Mucosa of descending colon (tissue), 3 donors: ENCODE measurements at regions not wholly inside any gene's neighbourhood (a gene's known extent, or its start where the extent isn't known, plus 50 kb on each side); places are given as distances from the start of the nearest gene placed in this dataset.
"Not testable (repeated sequence)": the region's sequence is repeated elsewhere in the genome, so short reads cannot be mapped to it uniquely, and the experiment has no call there.

ENCODE experiments used
- ATAC-seq: fragments of 200-7000 bp; cut with Tn5 transposase; one replicate; pipeline ENCODE4 v1.9.1; 2020; ENCODE audit warnings: mild to moderate bottlenecking, moderate library complexity
- DNase-seq, 3 donors: peaks; one replicate each; pipeline ENCODE4 v3.0.0-alpha.2; 2020
- H3K36me3 ChIP-seq: fragments of 200-600 bp; one replicate; pipeline ENCODE4 v1.8.0; 2021; ENCODE audit warnings: low read depth, mild to moderate bottlenecking
- H3K4me1 ChIP-seq: fragments of 200-600 bp; one replicate; pipeline ENCODE4 v1.8.0; 2021; ENCODE audit warnings: low read depth, mild to moderate bottlenecking
- H3K4me3 ChIP-seq: fragments of 200-600 bp; one replicate; pipeline ENCODE4 v1.8.0; 2021; ENCODE audit warnings: mild to moderate bottlenecking
- H3K9me3 ChIP-seq: fragments of 200-600 bp; one replicate; pipeline ENCODE4 v1.8.0; 2021; ENCODE audit warnings: mild to moderate bottlenecking
- CTCF ChIP-seq: fragments of 200-600 bp; IDR thresholded peaks from one replicate; pipeline ENCODE4 v1.8.0; 2022; ENCODE audit warnings: antibody characterized with exemption, mild to moderate bottlenecking
- intact Hi-C, 2 donors: fragments of 100-400 bp; cut with DNase I in 1 of 2; cut with micrococcal nuclease in 1 of 2; formaldehyde crosslinking; loops; one replicate each; pipeline versions ENCODE4 v1.11.0 to v1.11.1; 2022; cut with DNase I, micrococcal nuclease
- donor health status: DM: no; HTN: no; CAD: no; lungs with moderate emphysema.
- donor health status: DM: no; HTN: no; CAD: no.
- donor health status: DM: no; HTN: yes; CAD: no.

GRCh38 chr7:23938937-23939552 is 229.0 kb downstream of the STK31 start:
- Histone ChIP-seq H3K36me3 (no peaks in the 10 kb centered on the region), H3K4me3 (no peak overlapping the region), H3K4me1 (no peaks in the 10 kb centered on the region), H3K9me3 (no peaks in the 10 kb centered on the region)
- no peak for TF ChIP-seq CTCF
- DNase-seq, result peak in 1 of 3 donors; percentile 32
- intact Hi-C loops, result no loop called here
- peak; percentile 92 for ATAC-seq

DNA sequence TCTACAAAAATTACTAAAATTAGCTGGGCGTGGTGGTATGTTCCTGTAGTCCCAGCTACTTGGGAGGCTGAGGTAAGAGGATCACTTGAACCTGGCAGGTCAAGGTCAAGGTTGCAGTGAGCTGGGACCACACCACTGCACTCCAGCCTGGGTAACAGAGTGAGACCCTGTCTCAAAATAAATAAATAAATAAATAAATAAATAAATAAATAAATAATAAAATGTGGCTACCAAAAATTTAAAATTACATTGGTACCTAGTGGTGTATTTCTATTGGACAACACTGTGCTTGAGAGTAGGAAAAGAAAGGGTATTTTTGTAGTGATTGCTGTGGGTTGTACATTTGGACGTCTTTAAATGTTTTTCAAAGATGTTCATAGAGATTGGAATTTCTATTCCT is 229.7 kb downstream of the STK31 start:
- H3K36me3 ChIP-seq, DNase-seq, intact Hi-C loops, H3K9me3 ChIP-seq, ATAC-seq, H3K4me3 ChIP-seq, H3K4me1 ChIP-seq: not testable (repeated sequence)

DNA sequence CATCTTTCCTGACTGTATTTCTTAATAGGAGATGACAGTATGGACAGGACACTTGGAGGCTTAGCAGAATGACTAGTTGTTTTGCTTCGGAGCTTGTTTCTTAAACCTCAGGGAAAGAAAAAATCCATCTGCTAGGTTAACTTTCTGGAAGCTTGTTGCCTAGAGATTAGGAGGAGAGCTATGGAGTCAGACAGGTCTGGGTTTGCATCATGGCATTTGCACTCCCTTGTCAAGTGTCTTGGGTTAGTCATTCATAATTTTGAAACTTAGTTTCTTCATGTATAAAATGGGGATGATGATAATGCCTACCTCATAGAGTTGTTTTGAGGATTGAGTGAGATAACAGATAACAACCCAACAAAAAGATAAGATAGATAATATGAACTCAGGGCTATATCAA is 231.5 kb downstream of the STK31 start:
- TF ChIP-seq CTCF, result no peak
- Histone ChIP-seq H3K9me3 (no peaks in the 10 kb centered on the region), H3K4me1 (no peaks in the 10 kb centered on the region), H3K4me3 (no peak overlapping the region), H3K36me3 (no peaks in the 10 kb centered on the region)
- no peak for ATAC-seq
- intact Hi-C loops, result no loop called here
- no peak for DNase-seq

GRCh38 chr7:23942032-23942431 is 232.0 kb downstream of the STK31 start:
- no peaks in the 10 kb centered on the region for H3K4me1 ChIP-seq
- H3K9me3 ChIP-seq, result no peaks in the 10 kb centered on the region
- no peaks in the 10 kb centered on the region for H3K36me3 ChIP-seq
- intact Hi-C loops, result no loop called here
- ATAC-seq (no peak), DNase-seq (no peak)
- H3K4me3 ChIP-seq, result no peak overlapping the region
- no peak for TF ChIP-seq CTCF

DNA sequence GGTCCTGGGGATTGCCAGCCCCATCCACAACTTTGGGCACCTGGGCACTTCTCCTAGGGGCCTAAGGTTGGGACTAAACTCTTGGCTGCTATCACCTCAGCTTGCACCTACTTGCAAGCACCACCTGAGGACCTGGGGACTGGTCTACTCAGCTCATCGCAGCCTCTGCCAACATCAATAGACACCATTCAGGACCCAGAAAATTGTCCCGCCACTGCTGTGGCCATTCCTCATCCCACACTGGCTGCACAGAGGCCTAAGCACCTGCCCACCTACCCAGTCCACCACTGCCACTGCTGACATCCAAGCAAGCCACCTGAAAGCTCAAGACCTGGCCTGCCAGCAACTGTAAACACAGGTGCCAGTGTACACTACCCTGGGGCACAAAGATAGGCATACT is 234.1 kb downstream of the STK31 start:
- H3K36me3 ChIP-seq, result no peaks in the 10 kb centered on the region
- no peaks in the 10 kb centered on the region for H3K4me1 ChIP-seq
- ATAC-seq (no peak), DNase-seq (no peak)
- no peaks in the 10 kb centered on the region for H3K9me3 ChIP-seq
- H3K4me3 ChIP-seq, result no peak overlapping the region
- TF ChIP-seq CTCF, result no peak
- intact Hi-C loops, result no loop called here

GRCh38 chr7:23945472-23945871 is 235.5 kb downstream of the STK31 start:
- ATAC-seq (no peak), DNase-seq (no peak)
- Histone ChIP-seq H3K4me1 (no peaks in the 10 kb centered on the region), H3K9me3 (no peaks in the 10 kb centered on the region), H3K36me3 (no peaks in the 10 kb centered on the region), H3K4me3 (no peak overlapping the region)
- no peak for TF ChIP-seq CTCF
- intact Hi-C loops, result no loop called here
